Muscle layer of duodenum (tissue), 2 donors: ENCODE measurements at regions not wholly inside any gene's neighbourhood (a gene's known extent, or its start where the extent isn't known, plus 50 kb on each side); places are given as distances from the start of the nearest gene placed in this dataset.

Experiments
- H3K27ac ChIP-seq: one replicate; pipeline ENCODE4 v1.7.0; 2013; ENCODE audit warnings: mild to moderate bottlenecking, low read length
- H3K27me3 ChIP-seq: one replicate; pipeline ENCODE4 v1.7.0; 2013; ENCODE audit warnings: low read depth, mild to moderate bottlenecking, control low read depth, low read length
- H3K36me3 ChIP-seq, 2 donors: one replicate each; pipeline ENCODE4 v1.7.0; 2013; ENCODE audit warnings: low read length in 2 of 2, control low read depth in 1 of 2, mild to moderate bottlenecking in 1 of 2; ENCODE audit not compliant: insufficient read depth in 2 of 2, control insufficient read depth in 1 of 2
- H3K4me1 ChIP-seq, 2 donors: one replicate each; pipeline ENCODE4 v1.7.0; 2013; ENCODE audit warnings: low read length in 2 of 2, mild to moderate bottlenecking in 2 of 2, control low read depth in 1 of 2, moderate library complexity in 1 of 2; ENCODE audit not compliant: insufficient read depth in 2 of 2, control insufficient read depth in 1 of 2
- H3K4me3 ChIP-seq, 2 donors: one replicate each; pipeline ENCODE4 v1.7.0; 2013; ENCODE audit warnings: low read length in 2 of 2, low read depth in 1 of 2, mild to moderate bottlenecking in 1 of 2
- H3K9me3 ChIP-seq, 2 donors: one replicate each; pipeline ENCODE4 v1.7.0; 2013; ENCODE audit warnings: low read length in 2 of 2, control low read depth in 1 of 2, mild to moderate bottlenecking in 1 of 2; ENCODE audit not compliant: control insufficient read depth in 1 of 2
- donor health status: healthy.

- Histone ChIP-seq H3K4me1 (no peaks in the 10 kb centered on the region), H3K27me3 (no peaks in the 10 kb centered on the region), H3K4me3 (no peak overlapping the region), H3K36me3 (no peaks in the 10 kb centered on the region), H3K9me3 (no peaks in the 10 kb centered on the region), H3K27ac (no peak overlapping the region)
These were observed 356.3 kb upstream of the IRAK1BP1 start for GRCh38 chr6:78511009-78511408.

GRCh38 chr6:78513856-78514255 is 353.5 kb upstream of the IRAK1BP1 start:
- Histone ChIP-seq H3K36me3 (no peaks in the 10 kb centered on the region), H3K9me3 (no peaks in the 10 kb centered on the region), H3K27ac (no peak overlapping the region), H3K4me1 (no peaks in the 10 kb centered on the region), H3K4me3 (no peak overlapping the region), H3K27me3 (no peaks in the 10 kb centered on the region)

GRCh38 chr6:78515271-78515670 is 352.1 kb upstream of the IRAK1BP1 start:
- Histone ChIP-seq H3K9me3 (no peaks in the 10 kb centered on the region), H3K27me3 (no peaks in the 10 kb centered on the region), H3K4me1 (no peaks in the 10 kb centered on the region), H3K4me3 (no peak overlapping the region), H3K36me3 (no peaks in the 10 kb centered on the region), H3K27ac (no peak overlapping the region)

GRCh38 chr6:78517399-78517798 is 350.0 kb upstream of the IRAK1BP1 start:
- H3K36me3 ChIP-seq, result no peaks in the 10 kb centered on the region
- H3K4me3 ChIP-seq, result no peak overlapping the region
- H3K9me3 ChIP-seq, result no peaks in the 10 kb centered on the region
- H3K4me1 ChIP-seq, result no peaks in the 10 kb centered on the region
- no peaks in the 10 kb centered on the region for H3K27me3 ChIP-seq
- no peak overlapping the region for H3K27ac ChIP-seq

GRCh38 chr6:78523622-78524021 is 343.7 kb upstream of the IRAK1BP1 start:
- no peak overlapping the region for H3K27ac ChIP-seq
- no peaks in the 10 kb centered on the region for H3K36me3 ChIP-seq
- H3K4me3 ChIP-seq, result no peak overlapping the region
- H3K27me3 ChIP-seq, result no peaks in the 10 kb centered on the region
- H3K4me1 ChIP-seq, result no peaks in the 10 kb centered on the region
- no peaks in the 10 kb centered on the region for H3K9me3 ChIP-seq

- Histone ChIP-seq H3K4me3 (no peak overlapping the region), H3K9me3 (no peaks in the 10 kb centered on the region), H3K27me3 (no peaks in the 10 kb centered on the region), H3K27ac (no peak overlapping the region), H3K4me1 (no peaks in the 10 kb centered on the region), H3K36me3 (no peaks in the 10 kb centered on the region)
These were observed 341.4 kb upstream of the IRAK1BP1 start for GRCh38 chr6:78525976-78526375.

GRCh38 chr6:78526432-78526831 is 340.9 kb upstream of the IRAK1BP1 start:
- H3K27ac ChIP-seq, result no peak overlapping the region
- H3K4me1 ChIP-seq, result no peaks in the 10 kb centered on the region
- no peaks in the 10 kb centered on the region for H3K9me3 ChIP-seq
- H3K36me3 ChIP-seq, result no peaks in the 10 kb centered on the region
- no peaks in the 10 kb centered on the region for H3K27me3 ChIP-seq
- no peak overlapping the region for H3K4me3 ChIP-seq

- no peaks in the 10 kb centered on the region for H3K36me3 ChIP-seq
- H3K4me3 ChIP-seq, result no peak overlapping the region
- H3K9me3 ChIP-seq, result no peaks in the 10 kb centered on the region
- no peak overlapping the region for H3K27ac ChIP-seq
- H3K4me1 ChIP-seq, result no peaks in the 10 kb centered on the region
- H3K27me3 ChIP-seq, result no peaks in the 10 kb centered on the region
These were observed 338.4 kb upstream of the IRAK1BP1 start for GRCh38 chr6:78528926-78529325.

- Histone ChIP-seq H3K27me3 (no peaks in the 10 kb centered on the region), H3K36me3 (no peaks in the 10 kb centered on the region), H3K4me3 (no peak overlapping the region), H3K9me3 (no peaks in the 10 kb centered on the region), H3K4me1 (no peaks in the 10 kb centered on the region), H3K27ac (no peak overlapping the region)
These were observed 337.1 kb upstream of the IRAK1BP1 start for GRCh38 chr6:78530208-78530607.

- Histone ChIP-seq H3K9me3 (no peaks in the 10 kb centered on the region), H3K27me3 (no peaks in the 10 kb centered on the region), H3K4me1 (no peaks in the 10 kb centered on the region), H3K4me3 (no peak overlapping the region), H3K36me3 (no peaks in the 10 kb centered on the region), H3K27ac (no peak overlapping the region)
These were observed 333.9 kb upstream of the IRAK1BP1 start for GRCh38 chr6:78533426-78533825.

GRCh38 chr6:78533876-78534275 is 333.5 kb upstream of the IRAK1BP1 start:
- Histone ChIP-seq H3K4me3 (no peak overlapping the region), H3K36me3 (no peaks in the 10 kb centered on the region), H3K27ac (no peak overlapping the region), H3K4me1 (no peaks in the 10 kb centered on the region), H3K9me3 (no peaks in the 10 kb centered on the region), H3K27me3 (no peaks in the 10 kb centered on the region)

GRCh38 chr6:78538002-78538401 is 329.3 kb upstream of the IRAK1BP1 start:
- H3K27ac ChIP-seq, result no peak overlapping the region
- H3K27me3 ChIP-seq, result no peaks in the 10 kb centered on the region
- H3K36me3 ChIP-seq, result no peaks in the 10 kb centered on the region
- no peak overlapping the region for H3K4me3 ChIP-seq
- H3K4me1 ChIP-seq, result no peaks in the 10 kb centered on the region
- no peaks in the 10 kb centered on the region for H3K9me3 ChIP-seq
